Uterus (tissue), 2 donors: ENCODE measurements at regions not wholly inside any gene's neighbourhood (a gene's known extent, or its start where the extent isn't known, plus 50 kb on each side); places are given as distances from the start of the nearest gene placed in this dataset.
"Not testable (repeated sequence)": the region's sequence is repeated elsewhere in the genome, so short reads cannot be mapped to it uniquely, and the experiment has no call there.

Experiments used
- CTCF ChIP-seq, 4 experiments: fragments of 200-600 bp in 2 of 4; fragments of 450-650 bp in 2 of 4; sonication (generic) in 2 of 4; IDR thresholded peaks; one replicate each; pipeline ENCODE4 v1.5.1; 2016 to 2019; ENCODE audit warnings: antibody characterized with exemption in 4 of 4, mild to moderate bottlenecking in 2 of 4, moderate library complexity in 1 of 4
- POLR2A ChIP-seq, 2 donors: fragments of 450-650 bp; IDR thresholded peaks; one replicate each; pipeline ENCODE4 v1.6.1; 2016; ENCODE audit warnings: antibody characterized with exemption in 2 of 2, mild to moderate bottlenecking in 1 of 2, moderate library complexity in 1 of 2

GRCh38 chr2:87587934-87588333 lies 160.0 kb upstream of the PLGLB2 start:
- not testable (repeated sequence) for TF ChIP-seq CTCF, POLR2A (IDR thresholded peaks at IDR 0.05)
